Heart left ventricle (tissue), 13 donors: ENCODE measurements at regions not wholly inside any gene's neighbourhood (a gene's known extent, or its start where the extent isn't known, plus 50 kb on each side); places are given as distances from the start of the nearest gene placed in this dataset.

Experiments
- POLR2A ChIP-seq, 2 donors: fragments of 450-650 bp; IDR thresholded peaks; one replicate each; pipeline ENCODE4 v1.6.1; 2017; ENCODE audit warnings: antibody characterized with exemption in 2 of 2, mild to moderate bottlenecking in 2 of 2, moderate library complexity in 2 of 2
- TF ChIP-seq, protein P1 (sequence below), 12 donors: fragments of 200-600 bp; sonication (generic) in 4 of 12; IDR thresholded peaks; one replicate each; pipeline versions ENCODE4 v1.5.0 to v1.8.0; 2018 to 2022; ENCODE audit warnings: antibody characterized with exemption in 12 of 12, mild to moderate bottlenecking in 5 of 12
- donor health status: ischemic (EF 13 %, LVEDD 7.1; RV severe dilation, severe dysfunction).
- donor health status: DM: no; HTN: yes; CAD: no.
- donor health status: DM: no; HTN: no; CAD: no.
- donor health status: ischemic (EF 25% LVEDD 6.9; RV normal size, moderate dysfunction).
- donor health status: ischemic (EF 25% LVEDD 5.7; RV mildly dilated, moderate dysfunction).
- donor health status: ischemic (EF 35%, LVEDD 5.7; RV mildly dilated, moderate dysfunction).
- donor health status: nonischemic (EF 11% LVEDD 7.7; RV severe dilation, severe dysfunction).
- donor health status: DM: yes; HTN: yes; CAD: no.
- donor health status: PGD.
- donor health status: ischemic (EF 29% LVEDD 5.4; RV normal size, mild dysfunction).
- donor health status: nonischemic (EF 23%, LVEDD 6.1; RV moderate dilation, normal function).

DNA sequence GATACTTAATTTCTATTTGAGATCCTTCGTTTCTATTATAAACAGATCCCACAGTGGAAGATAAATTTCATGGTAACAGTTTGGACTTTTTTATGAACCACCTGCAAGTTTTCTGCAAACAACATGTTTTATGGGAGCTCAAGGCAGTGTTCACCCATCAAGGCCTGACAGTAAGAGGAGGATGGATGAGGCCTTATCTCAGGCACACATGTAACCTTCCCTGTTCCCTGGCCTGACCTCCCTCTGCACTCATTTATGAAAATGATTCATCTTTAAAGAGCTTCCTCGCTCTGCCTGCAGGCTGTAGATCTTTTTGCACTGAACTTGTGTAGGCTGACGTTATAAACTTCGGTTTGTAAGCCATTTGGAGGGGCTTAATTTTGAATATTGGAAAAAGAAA is 500.1 kb downstream of the GATA3 start:
- TF ChIP-seq, protein P1, sequence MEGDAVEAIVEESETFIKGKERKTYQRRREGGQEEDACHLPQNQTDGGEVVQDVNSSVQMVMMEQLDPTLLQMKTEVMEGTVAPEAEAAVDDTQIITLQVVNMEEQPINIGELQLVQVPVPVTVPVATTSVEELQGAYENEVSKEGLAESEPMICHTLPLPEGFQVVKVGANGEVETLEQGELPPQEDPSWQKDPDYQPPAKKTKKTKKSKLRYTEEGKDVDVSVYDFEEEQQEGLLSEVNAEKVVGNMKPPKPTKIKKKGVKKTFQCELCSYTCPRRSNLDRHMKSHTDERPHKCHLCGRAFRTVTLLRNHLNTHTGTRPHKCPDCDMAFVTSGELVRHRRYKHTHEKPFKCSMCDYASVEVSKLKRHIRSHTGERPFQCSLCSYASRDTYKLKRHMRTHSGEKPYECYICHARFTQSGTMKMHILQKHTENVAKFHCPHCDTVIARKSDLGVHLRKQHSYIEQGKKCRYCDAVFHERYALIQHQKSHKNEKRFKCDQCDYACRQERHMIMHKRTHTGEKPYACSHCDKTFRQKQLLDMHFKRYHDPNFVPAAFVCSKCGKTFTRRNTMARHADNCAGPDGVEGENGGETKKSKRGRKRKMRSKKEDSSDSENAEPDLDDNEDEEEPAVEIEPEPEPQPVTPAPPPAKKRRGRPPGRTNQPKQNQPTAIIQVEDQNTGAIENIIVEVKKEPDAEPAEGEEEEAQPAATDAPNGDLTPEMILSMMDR (IDR thresholded peaks at IDR 0.05): no peak
- TF ChIP-seq POLR2A (IDR thresholded peaks at IDR 0.05): no peak
